ENCODE measurements at regions not wholly inside any gene's neighbourhood (a gene's known extent, or its start where the extent isn't known, plus 50 kb on each side); places are given as distances from the start of the nearest gene placed in this dataset.
"Not testable (repeated sequence)": the region's sequence is repeated elsewhere in the genome, so short reads cannot be mapped to it uniquely, and the experiment has no call there.

DNA sequence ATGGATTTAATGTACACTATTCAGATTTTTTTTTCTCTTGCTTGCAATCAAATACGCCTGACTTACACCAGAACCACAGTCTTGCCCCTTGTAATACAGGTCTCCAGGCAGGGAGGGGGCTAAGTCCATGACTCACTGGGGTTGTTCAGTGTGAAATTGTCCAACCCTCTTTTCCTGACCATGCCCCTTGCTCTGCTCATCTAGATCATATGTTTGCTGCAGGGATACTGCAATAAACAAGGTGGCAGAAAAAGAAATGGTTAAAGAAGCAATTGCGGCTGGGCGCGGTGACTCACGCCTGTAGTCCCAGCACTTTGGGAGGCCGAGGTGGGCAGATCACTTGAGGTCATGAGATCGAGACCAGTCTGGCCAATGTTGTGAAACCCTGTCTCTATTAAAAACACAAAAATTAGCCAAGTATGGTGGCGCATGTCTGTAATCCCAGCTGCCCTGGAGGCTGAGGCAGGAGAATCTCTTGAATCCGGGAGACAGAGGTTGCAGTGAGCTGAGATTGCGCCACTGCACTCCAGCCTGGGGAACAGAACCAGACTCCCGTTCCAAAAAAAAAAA is 85.5 kb downstream of the TMEM130 start:
- intact Hi-C loops (cut with DNase I): no loop called here

GRCh38 chr7:98785929-98786571 is 83.8 kb downstream of the TMEM130 start:
- DNase-seq (no peak), ATAC-seq (no peak)
- Histone ChIP-seq H3K9me3 (no peaks in the 10 kb centered on the region), H3K36me3 (no peaks in the 10 kb centered on the region), H3K27me3 (peaks cover 6% of the 10 kb centered on the region), H3K4me1 (no peaks in the 10 kb centered on the region), H3K4me3 (no peak overlapping the region), H3K27ac (no peak overlapping the region)
- TF ChIP-seq, protein P1, sequence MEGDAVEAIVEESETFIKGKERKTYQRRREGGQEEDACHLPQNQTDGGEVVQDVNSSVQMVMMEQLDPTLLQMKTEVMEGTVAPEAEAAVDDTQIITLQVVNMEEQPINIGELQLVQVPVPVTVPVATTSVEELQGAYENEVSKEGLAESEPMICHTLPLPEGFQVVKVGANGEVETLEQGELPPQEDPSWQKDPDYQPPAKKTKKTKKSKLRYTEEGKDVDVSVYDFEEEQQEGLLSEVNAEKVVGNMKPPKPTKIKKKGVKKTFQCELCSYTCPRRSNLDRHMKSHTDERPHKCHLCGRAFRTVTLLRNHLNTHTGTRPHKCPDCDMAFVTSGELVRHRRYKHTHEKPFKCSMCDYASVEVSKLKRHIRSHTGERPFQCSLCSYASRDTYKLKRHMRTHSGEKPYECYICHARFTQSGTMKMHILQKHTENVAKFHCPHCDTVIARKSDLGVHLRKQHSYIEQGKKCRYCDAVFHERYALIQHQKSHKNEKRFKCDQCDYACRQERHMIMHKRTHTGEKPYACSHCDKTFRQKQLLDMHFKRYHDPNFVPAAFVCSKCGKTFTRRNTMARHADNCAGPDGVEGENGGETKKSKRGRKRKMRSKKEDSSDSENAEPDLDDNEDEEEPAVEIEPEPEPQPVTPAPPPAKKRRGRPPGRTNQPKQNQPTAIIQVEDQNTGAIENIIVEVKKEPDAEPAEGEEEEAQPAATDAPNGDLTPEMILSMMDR (IDR thresholded peaks at IDR 0.05): no peak
- intact Hi-C loops (cut with DNase I): no loop called here

More for the DNA sequence above, 85.5 kb downstream of the TMEM130 start:
- Histone ChIP-seq H3K9me3 (no peaks in the 10 kb centered on the region), H3K27ac (no peak overlapping the region), H3K4me1 (no peaks in the 10 kb centered on the region), H3K4me3 (no peak overlapping the region), H3K36me3 (no peaks in the 10 kb centered on the region), H3K27me3 (peaks cover 6% of the 10 kb centered on the region)
- DNase-seq (no peak), ATAC-seq (no peak)
- TF ChIP-seq, protein P1 (IDR thresholded peaks at IDR 0.05): no peak

DNA sequence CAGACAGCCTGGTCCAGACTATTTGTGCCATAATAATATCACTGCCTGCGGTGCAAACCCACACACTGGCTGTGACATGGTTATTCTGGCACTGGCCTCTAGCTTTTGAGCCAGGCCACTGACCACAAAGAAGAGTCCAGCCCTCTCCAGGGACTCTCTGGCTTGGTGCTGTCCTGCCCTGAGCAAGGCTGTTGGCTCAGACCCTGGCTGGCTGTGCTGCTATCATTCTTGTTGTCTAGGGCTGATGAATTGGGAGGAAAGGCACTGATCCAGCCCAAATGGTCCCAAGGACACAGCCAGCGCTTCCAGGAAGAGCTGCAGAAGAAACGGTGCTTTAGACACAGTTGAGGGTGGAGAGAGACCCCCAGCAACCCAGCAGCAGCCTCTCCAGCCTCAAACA is 80.8 kb downstream of the TMEM130 start:
- Histone ChIP-seq H3K27ac (no peak overlapping the region), H3K9me3 (no peaks in the 10 kb centered on the region), H3K4me1 (no peaks in the 10 kb centered on the region), H3K36me3 (no peaks in the 10 kb centered on the region), H3K27me3 (no peaks in the 10 kb centered on the region), H3K4me3 (no peak overlapping the region)
- DNase-seq: no peak
- intact Hi-C loops (cut with DNase I): no loop called here
- TF ChIP-seq, protein P1 (IDR thresholded peaks at IDR 0.05): no peak
- peak; percentile 39 for ATAC-seq

GRCh38 chr7:98794453-98794852 is 75.4 kb downstream of the TMEM130 start:
- DNase-seq; H3K27me3 ChIP-seq; intact Hi-C loops (cut with DNase I); ATAC-seq; H3K36me3 ChIP-seq; H3K27ac ChIP-seq; H3K4me1 ChIP-seq; H3K9me3 ChIP-seq; H3K4me3 ChIP-seq: not testable (repeated sequence)

DNA sequence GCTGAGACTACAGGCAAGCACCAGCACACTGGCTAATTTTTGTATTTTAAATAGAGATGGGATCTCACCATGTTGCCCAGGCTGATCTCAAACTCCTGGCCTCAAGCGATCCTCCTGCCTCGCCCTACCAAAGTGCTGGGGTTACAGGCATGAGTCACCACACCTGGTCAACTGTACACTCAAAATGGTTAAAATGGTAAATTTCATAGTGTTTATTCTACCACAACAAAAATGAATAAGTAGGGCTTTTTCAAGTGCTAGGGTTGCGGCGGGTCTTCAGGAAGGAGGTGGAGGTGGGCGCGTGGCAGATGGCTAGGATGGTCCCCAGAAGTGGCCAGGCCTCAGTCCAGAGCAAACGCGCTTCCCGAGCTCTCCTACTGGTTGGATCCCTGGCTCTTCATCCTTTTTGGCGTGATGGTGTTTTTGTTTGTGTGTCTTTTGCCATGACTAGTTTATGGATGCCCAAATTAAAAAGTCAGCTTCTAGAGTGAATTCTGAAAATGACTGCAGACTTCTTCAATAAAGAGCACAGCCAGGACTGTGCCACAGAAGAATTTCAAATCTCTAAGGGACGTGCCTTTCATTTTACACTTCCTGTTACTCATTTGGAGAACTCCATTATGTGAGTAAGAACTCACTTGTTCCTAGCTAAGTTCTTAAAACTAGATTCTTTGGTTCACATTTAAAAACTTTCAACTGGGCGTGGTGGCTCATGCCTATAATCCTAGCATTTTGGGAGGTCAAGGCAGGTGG is 73.9 kb downstream of the TMEM130 start:
- no peaks in the 10 kb centered on the region for H3K36me3 ChIP-seq
- no peak overlapping the region for H3K27ac ChIP-seq
- no peaks in the 10 kb centered on the region for H3K9me3 ChIP-seq
- no peaks in the 10 kb centered on the region for H3K4me1 ChIP-seq
- no peak for DNase-seq
- no peak for ATAC-seq
- intact Hi-C loops (cut with DNase I): no loop called here
- no peaks in the 10 kb centered on the region for H3K27me3 ChIP-seq
- no peak overlapping the region for H3K4me3 ChIP-seq
- TF ChIP-seq, protein P1 (IDR thresholded peaks at IDR 0.05): no peak
